IMR-90 (cell line): ENCODE measurements at regions not wholly inside any gene's neighbourhood (a gene's known extent, or its start where the extent isn't known, plus 50 kb on each side); places are given as distances from the start of the nearest gene placed in this dataset.

Experiments used
- ATAC-seq: fragments of 200-7000 bp; cut with Tn5 transposase; 2 replicates; pipeline ENCODE4 v1.9.1; 2020; ENCODE audit warnings: low read depth, mild to moderate bottlenecking, moderate library complexity
- BruUV-seq: library from RNA; stranded (reverse); fragments of 400-500 nt; replicated peaks from 2 replicates; lab custom pipeline; 2021; lab: Mats Ljungman, UMichigan
- CTCF ChIA-PET: fragments of 300-600 bp; formaldehyde crosslinking; extraction: SDS; loops from one replicate; lab custom pipeline; 2021; ENCODE audit warnings: antibody characterized with exemption; lab: Yijun Ruan, JAX
- POLR2A ChIA-PET: fragments of 300-600 bp; sonication (Branson Sonifier 250); formaldehyde crosslinking; loops from one replicate; lab custom pipeline; 2022; ENCODE audit warnings: antibody characterized with exemption; ENCODE audit not compliant: unreplicated experiment; lab: Charles Lee
- DNase-seq: peaks from one replicate; pipeline ENCODE4 v3.0.0; 2013
- H2AFZ ChIP-seq: replicated peaks from 2 replicates; pipeline ENCODE3; 2013; ENCODE audit warnings: low read length, mild to moderate bottlenecking; ENCODE audit not compliant: poor library complexity
- H2AK5ac ChIP-seq: 2 replicates; pipeline ENCODE4 v1.6.1; 2013; ENCODE audit warnings: low read depth, low read length, inconsistent platforms
- H2AK9ac ChIP-seq: replicated peaks from 2 replicates; pipeline ENCODE3; 2013; ENCODE audit warnings: mild to moderate bottlenecking, low read depth, low read length, moderate library complexity; ENCODE audit not compliant: poor library complexity
- H2BK120ac ChIP-seq: 2 replicates; pipeline ENCODE4 v1.6.1; 2013; ENCODE audit warnings: low read depth, low read length, inconsistent platforms
- H2BK15ac ChIP-seq: 3 replicates; pipeline ENCODE4 v1.6.1; 2013; ENCODE audit warnings: low read depth, low read length, inconsistent platforms
- H2BK20ac ChIP-seq: 2 replicates; pipeline ENCODE4 v1.6.1; 2013; ENCODE audit warnings: low read depth, mild to moderate bottlenecking, inconsistent platforms, low read length, moderate library complexity
- H2BK5ac ChIP-seq: 2 replicates; pipeline ENCODE4 v1.6.1; 2013; ENCODE audit warnings: mild to moderate bottlenecking, low read depth, low read length, inconsistent platforms; ENCODE audit not compliant: poor library complexity, severe bottlenecking
- H3K14ac ChIP-seq: replicated peaks from 2 replicates; pipeline ENCODE4 v1.6.1; 2013; ENCODE audit warnings: low read depth, low read length, inconsistent platforms
- H3K18ac ChIP-seq: 2 replicates; pipeline ENCODE4 v1.6.1; 2013; ENCODE audit warnings: low read depth, low read length, control low read depth
- H3K23ac ChIP-seq: 2 replicates; pipeline ENCODE4 v1.6.1; 2013; ENCODE audit warnings: low read depth, low read length, inconsistent platforms
- H3K27ac ChIP-seq: 2 replicates; pipeline ENCODE4 v1.5.1; 2013; ENCODE audit warnings: mild to moderate bottlenecking, control low read depth, low read length; ENCODE audit not compliant: insufficient read depth
- H3K27me3 ChIP-seq: 2 replicates; pipeline ENCODE4 v1.6.1; 2013; ENCODE audit warnings: low read length; ENCODE audit not compliant: control insufficient read depth, insufficient read depth
- H3K36me3 ChIP-seq: 2 replicates; pipeline ENCODE4 v1.6.1; 2013; ENCODE audit warnings: low read length, mixed read lengths; ENCODE audit not compliant: control insufficient read depth, insufficient read depth
- H3K4ac ChIP-seq: 2 replicates; pipeline ENCODE4 v1.6.1; 2013; ENCODE audit warnings: low read depth, low read length, inconsistent platforms
- H3K4me1 ChIP-seq: 2 replicates; pipeline ENCODE4 v1.6.1; 2013; ENCODE audit warnings: low read length, mixed read lengths; ENCODE audit not compliant: control insufficient read depth, insufficient read depth
- H3K4me2 ChIP-seq: 2 replicates; pipeline ENCODE4 v1.6.1; 2013; ENCODE audit warnings: low read depth, mild to moderate bottlenecking, control low read depth, low read length, moderate library complexity
- H3K4me3 ChIP-seq: 2 replicates; pipeline ENCODE4 v1.5.1; 2013; ENCODE audit warnings: low read depth, mild to moderate bottlenecking, control low read depth, low read length, moderate library complexity; ENCODE audit not compliant: insufficient read depth
- H3K56ac ChIP-seq: 2 replicates; pipeline ENCODE4 v1.6.1; 2013; ENCODE audit warnings: low read length, inconsistent platforms; ENCODE audit not compliant: insufficient read depth; ENCODE audit errors: extremely low read depth
- H3K79me1 ChIP-seq, 2 experiments: 2 replicates each; pipeline ENCODE4 v1.6.1; 2013; ENCODE audit warnings: low read length in 2 of 2, inconsistent platforms in 1 of 2, low read depth in 1 of 2
- H3K9ac ChIP-seq: 2 replicates; pipeline ENCODE4 v1.6.1; 2013; ENCODE audit warnings: low read depth, low read length, control low read depth
- H3K9me1 ChIP-seq: 2 replicates; pipeline ENCODE4 v1.6.1; 2013; ENCODE audit warnings: low read length, inconsistent platforms; ENCODE audit not compliant: insufficient read depth
- H3K9me3 ChIP-seq: 2 replicates; pipeline ENCODE4 v1.6.1; 2013; ENCODE audit warnings: low read length; ENCODE audit not compliant: control insufficient read depth, insufficient read depth
- H4K20me1 ChIP-seq: 2 replicates; pipeline ENCODE4 v1.6.1; 2013; ENCODE audit warnings: low read length, inconsistent platforms; ENCODE audit not compliant: insufficient read depth
- H4K5ac ChIP-seq: 2 replicates; pipeline ENCODE4 v1.6.1; 2013; ENCODE audit warnings: mild to moderate bottlenecking, low read depth, low read length, control low read depth
- H4K8ac ChIP-seq, 2 experiments: 2 replicates each; pipeline ENCODE4 v1.6.1; 2013; ENCODE audit warnings: low read depth in 2 of 2, low read length in 2 of 2, control low read depth in 1 of 2, inconsistent platforms in 1 of 2
- H4K91ac ChIP-seq: 2 replicates; pipeline ENCODE4 v1.6.1; 2013; ENCODE audit warnings: low read depth, low read length, inconsistent platforms; ENCODE audit not compliant: insufficient read depth
- BHLHE40 ChIP-seq: fragments of 150-350 bp; IDR thresholded peaks from 2 replicates; pipeline ENCODE4 v1.6.1; 2016; ENCODE audit warnings: mild to moderate bottlenecking, low read depth, low read length
- CEBPB ChIP-seq: IDR thresholded peaks from 2 replicates; pipeline ENCODE4 v1.6.1; 2012; ENCODE audit warnings: low read depth, low read length, improper control_type of control experiment
- CHD1 ChIP-seq: IDR thresholded peaks from 2 replicates; pipeline ENCODE4 v1.6.1; 2012; ENCODE audit warnings: low read depth, low read length, improper control_type of control experiment
- ELK1 ChIP-seq: fragments of 150-350 bp; IDR thresholded peaks from 2 replicates; pipeline ENCODE4 v1.6.1; 2016; ENCODE audit warnings: low read depth, mild to moderate bottlenecking, low read length, moderate library complexity, borderline replicate concordance
- MAFK ChIP-seq: IDR thresholded peaks from 2 replicates; pipeline ENCODE4 v1.6.1; 2012; ENCODE audit warnings: low read depth, low read length, improper control_type of control experiment
- POLR2A ChIP-seq: IDR thresholded peaks from 2 replicates; pipeline ENCODE4 v1.6.1; 2012; ENCODE audit warnings: mild to moderate bottlenecking, low read depth, low read length
- RAD21 ChIP-seq: IDR thresholded peaks from 2 replicates; pipeline ENCODE4 v1.6.1; 2012; ENCODE audit warnings: low read length, improper control_type of control experiment
- RCOR1 ChIP-seq: IDR thresholded peaks from 2 replicates; pipeline ENCODE4 v1.6.1; 2012; ENCODE audit warnings: mild to moderate bottlenecking, low read length, improper control_type of control experiment; ENCODE audit not compliant: insufficient replicate concordance
- RFX5 ChIP-seq: IDR thresholded peaks from 2 replicates; pipeline ENCODE4 v1.8.0; 2012; ENCODE audit warnings: low read depth, mild to moderate bottlenecking, low read length, moderate library complexity
- SMC3 ChIP-seq: fragments of 150-350 bp; IDR thresholded peaks from 2 replicates; pipeline ENCODE4 v1.6.1; 2016; ENCODE audit warnings: low read depth, mild to moderate bottlenecking, antibody characterized with exemption, low read length, moderate library complexity
- USF2 ChIP-seq: fragments of 150-350 bp; IDR thresholded peaks from 2 replicates; pipeline ENCODE4 v1.6.1; 2017; ENCODE audit warnings: mild to moderate bottlenecking, antibody characterized with exemption, low read length, low read depth
- WGBS, 2 experiments: methylation state at CpG; one replicate each; pipeline versions ENCODE4 v1.1.5 to v1.1.7; 2013; ENCODE audit warnings: missing lambda C conversion rate in 2 of 2; ENCODE audit not compliant: insufficient read length in 1 of 2; ENCODE audit errors: extremely low coverage in 2 of 2; 5-methylcytosine and 5-hydroxymethylcytosine counted together
- dilution Hi-C: fragments of 300-500 bp; cut with HindIII; formaldehyde crosslinking; loops from one replicate; pipeline ENCODE4 v1.14.3; 2018; ENCODE audit warnings: low sequenced_read_pairs; ENCODE audit not compliant: unreplicated experiment
- in situ Hi-C: fragments of 300-500 bp; cut with MboI; formaldehyde crosslinking; loops from 3 replicates; pipeline ENCODE4 v1.14.3; 2019; ENCODE audit warnings: low sequenced_read_pairs, inconsistent platforms, mixed read lengths
- intact Hi-C: fragments of 100-400 bp; cut with micrococcal nuclease; formaldehyde crosslinking; loops from 2 replicates; pipeline ENCODE4 v1.10.0; 2022

DNA sequence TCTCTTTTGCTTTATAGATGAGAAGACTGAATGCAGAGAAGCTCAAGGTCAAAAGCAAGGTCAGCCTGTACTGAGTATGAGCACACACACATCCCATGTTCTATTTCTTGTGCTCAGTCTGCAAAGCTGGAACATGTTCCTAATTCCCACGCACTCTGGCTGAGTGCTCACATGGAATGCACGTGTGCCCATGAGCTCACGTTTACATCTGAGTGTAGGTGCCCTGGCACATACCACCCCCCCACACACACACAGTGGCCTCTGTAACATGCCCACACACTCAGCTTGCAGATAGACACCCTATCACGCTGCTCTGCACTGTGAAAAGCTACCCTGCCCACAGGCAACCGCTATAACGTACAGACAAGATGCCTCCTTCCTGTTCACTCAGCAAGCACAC lies 700.1 kb downstream of the MED13L start:
- BruUV-seq = no TSS peak
- H3K4ac ChIP-seq = no peak overlapping the region
- H3K4me1 ChIP-seq = no peaks in the 10 kb centered on the region
- H2BK120ac ChIP-seq = no peak overlapping the region
- no peak for DNase-seq
- no peaks in the 10 kb centered on the region for H3K9me1 ChIP-seq
- no peaks in the 10 kb centered on the region for H3K79me1 ChIP-seq
- H2BK20ac ChIP-seq = no peak overlapping the region
- no peak overlapping the region for H3K4me2 ChIP-seq
- no peak overlapping the region for H3K18ac ChIP-seq
- no peak overlapping the region for H4K91ac ChIP-seq
- no peaks in the 10 kb centered on the region for H3K9me3 ChIP-seq
- no peak overlapping the region for H3K27ac ChIP-seq
- H3K9ac ChIP-seq = no peak overlapping the region
- H4K8ac ChIP-seq = no peak overlapping the region
- no peak overlapping the region for H2BK15ac ChIP-seq
- dilution Hi-C loops = no loop called here
- in situ Hi-C loops = no loop called here
- H4K20me1 ChIP-seq = no peaks in the 10 kb centered on the region
- H3K36me3 ChIP-seq = no peaks in the 10 kb centered on the region
- H3K23ac ChIP-seq = no peak overlapping the region
- no peak overlapping the region for H2AK5ac ChIP-seq
- peaks cover 6% of the 10 kb centered on the region for H3K27me3 ChIP-seq
- intact Hi-C loops = loop anchor here (10.0 kb wide), 1 partner anchor 913 kb away; no protein-coding TSS in a partner anchor
- H4K5ac ChIP-seq = no peak overlapping the region
- no peak overlapping the region for H2AK9ac ChIP-seq
- TF ChIP-seq USF2 (no peak), RFX5 (no peak), RAD21 (no peak), BHLHE40 (no peak), POLR2A (no peak), MAFK (no peak), CEBPB (no peak), CHD1 (no peak), RCOR1 (no peak), ELK1 (no peak), SMC3 (no peak)
- no peak overlapping the region for H3K4me3 ChIP-seq
- no peak overlapping the region for H3K56ac ChIP-seq
- no peak overlapping the region for H2AFZ ChIP-seq
- ChIA-PET POLR2A (no interaction called here), CTCF (no interaction called here)
- no CpG with 5 or more reads among the region's 6 CpGs for WGBS, 2 experiments
- H2BK5ac ChIP-seq = no peak overlapping the region
- ATAC-seq = no peak
- H3K14ac ChIP-seq = no peak overlapping the region
